ENCODE measurements at regions not wholly inside any gene's neighbourhood (a gene's known extent, or its start where the extent isn't known, plus 50 kb on each side); places are given as distances from the start of the nearest gene placed in this dataset.
"Not testable (repeated sequence)": the region's sequence is repeated elsewhere in the genome, so short reads cannot be mapped to it uniquely, and the experiment has no call there.

GRCh38 chr2:239548451-239548871, 147.6 kb upstream of the HDAC4 start:
- TF ChIP-seq ZNF565 (CRISPR knock-in tag; conservative IDR thresholded peaks at IDR 0.05; ENCODE audit: low read depth) (no peak), CSDC2 (CRISPR knock-in tag; IDR thresholded peaks at IDR 0.05) (no peak), BACH2 (CRISPR knock-in tag; IDR thresholded peaks at IDR 0.05; ENCODE audit: borderline replicate concordance) (no peak), ISL1 (CRISPR knock-in tag; IDR thresholded peaks at IDR 0.05) (no peak), PATZ1 (CRISPR knock-in tag; IDR thresholded peaks at IDR 0.05; ENCODE audit: borderline replicate concordance) (no peak), POU6F1 (CRISPR knock-in tag; IDR thresholded peaks at IDR 0.05; ENCODE audit: borderline replicate concordance, low read depth) (no peak), GLIS3 (CRISPR knock-in tag; IDR thresholded peaks at IDR 0.05) (no peak)
- no peak for ATAC-seq

GRCh38 chr2:239547140-239547539, 146.3 kb upstream of the HDAC4 start:
- not testable (repeated sequence) for ATAC-seq

GRCh38 chr2:239546541-239546940, 145.7 kb upstream of the HDAC4 start:
- TF ChIP-seq OSR1 (CRISPR knock-in tag; IDR thresholded peaks at IDR 0.05), result no peak
- no peak for ATAC-seq

GRCh38 chr2:239545741-239546392, 145.0 kb upstream of the HDAC4 start:
- no peak for ATAC-seq
- TF ChIP-seq RARB (CRISPR knock-in tag; IDR thresholded peaks at IDR 0.05) (no peak), CSDC2 (CRISPR knock-in tag; IDR thresholded peaks at IDR 0.05) (no peak), ZFP3 (CRISPR knock-in tag; IDR thresholded peaks at IDR 0.05) (no peak)

- TF ChIP-seq ZFP3 (CRISPR knock-in tag; IDR thresholded peaks at IDR 0.05) (no peak), TCF4 (CRISPR knock-in tag; IDR thresholded peaks at IDR 0.05; ENCODE audit: borderline replicate concordance) (no peak), ESRRG (CRISPR knock-in tag; IDR thresholded peaks at IDR 0.05) (no peak), ZC3H10 (CRISPR knock-in tag; IDR thresholded peaks at IDR 0.05) (no peak), ZFP30 (CRISPR knock-in tag; IDR thresholded peaks at IDR 0.05) (no peak), PATZ1 (CRISPR knock-in tag; IDR thresholded peaks at IDR 0.05; ENCODE audit: borderline replicate concordance) (no peak), CSRNP3 (CRISPR knock-in tag; IDR thresholded peaks at IDR 0.05) (no peak), OSR1 (CRISPR knock-in tag; IDR thresholded peaks at IDR 0.05) (no peak), TOX (CRISPR knock-in tag; IDR thresholded peaks at IDR 0.05; ENCODE audit: borderline replicate concordance) (no peak), CREB5 (CRISPR knock-in tag; IDR thresholded peaks at IDR 0.05; ENCODE audit: low read depth) (no peak), GLIS3 (CRISPR knock-in tag; IDR thresholded peaks at IDR 0.05) (no peak), PPARA (CRISPR knock-in tag; IDR thresholded peaks at IDR 0.05; ENCODE audit: borderline replicate concordance) (no peak)
- no peak for ATAC-seq
These were observed 144.2 kb upstream of the HDAC4 start for GRCh38 chr2:239544918-239545465.
